Prostate gland (tissue), 2 donors: ENCODE measurements at regions not wholly inside any gene's neighbourhood (a gene's known extent, or its start where the extent isn't known, plus 50 kb on each side); places are given as distances from the start of the nearest gene placed in this dataset.

Experiments used
- POLR2A ChIP-seq: fragments of 450-650 bp; IDR thresholded peaks from one replicate; pipeline ENCODE4 v1.6.1; 2016; ENCODE audit warnings: antibody characterized with exemption, mild to moderate bottlenecking
- POLR2AphosphoS5 ChIP-seq: sonication (generic); formaldehyde crosslinking; IDR thresholded peaks from one replicate; pipeline ENCODE4 v1.6.1; 2017; ENCODE audit warnings: antibody characterized with exemption
- TF ChIP-seq, protein P1 (sequence below), 4 experiments: fragments of 200-600 bp in 2 of 4; fragments of 450-650 bp in 2 of 4; sonication (generic) in 2 of 4; IDR thresholded peaks; 1 replicate in 3 of 4; 2 replicates in 1 of 4; pipeline ENCODE4 v1.5.1; 2016 to 2019; ENCODE audit warnings: antibody characterized with exemption in 4 of 4, mild to moderate bottlenecking in 2 of 4, moderate library complexity in 2 of 4

DNA sequence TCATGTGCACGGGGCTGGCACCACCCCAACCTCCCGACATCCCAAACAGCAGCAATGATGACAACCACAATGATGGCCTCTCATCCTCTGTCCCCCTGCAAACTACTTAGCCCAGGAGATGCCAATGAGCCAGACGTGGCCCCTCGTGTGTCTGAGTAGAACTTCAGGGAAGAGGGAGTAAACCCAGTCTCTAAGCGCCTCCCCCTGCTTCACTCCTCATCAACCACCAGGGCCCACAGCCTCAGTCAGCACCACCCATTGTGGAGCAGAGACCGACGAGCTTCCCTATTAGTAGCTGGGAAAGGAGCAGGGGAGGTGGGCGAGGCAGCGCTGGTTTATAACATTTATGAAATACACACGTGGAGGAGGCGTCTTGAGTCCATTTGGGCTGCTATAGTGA, 182.7 kb upstream of the SFSWAP start:
- TF ChIP-seq, protein P1, sequence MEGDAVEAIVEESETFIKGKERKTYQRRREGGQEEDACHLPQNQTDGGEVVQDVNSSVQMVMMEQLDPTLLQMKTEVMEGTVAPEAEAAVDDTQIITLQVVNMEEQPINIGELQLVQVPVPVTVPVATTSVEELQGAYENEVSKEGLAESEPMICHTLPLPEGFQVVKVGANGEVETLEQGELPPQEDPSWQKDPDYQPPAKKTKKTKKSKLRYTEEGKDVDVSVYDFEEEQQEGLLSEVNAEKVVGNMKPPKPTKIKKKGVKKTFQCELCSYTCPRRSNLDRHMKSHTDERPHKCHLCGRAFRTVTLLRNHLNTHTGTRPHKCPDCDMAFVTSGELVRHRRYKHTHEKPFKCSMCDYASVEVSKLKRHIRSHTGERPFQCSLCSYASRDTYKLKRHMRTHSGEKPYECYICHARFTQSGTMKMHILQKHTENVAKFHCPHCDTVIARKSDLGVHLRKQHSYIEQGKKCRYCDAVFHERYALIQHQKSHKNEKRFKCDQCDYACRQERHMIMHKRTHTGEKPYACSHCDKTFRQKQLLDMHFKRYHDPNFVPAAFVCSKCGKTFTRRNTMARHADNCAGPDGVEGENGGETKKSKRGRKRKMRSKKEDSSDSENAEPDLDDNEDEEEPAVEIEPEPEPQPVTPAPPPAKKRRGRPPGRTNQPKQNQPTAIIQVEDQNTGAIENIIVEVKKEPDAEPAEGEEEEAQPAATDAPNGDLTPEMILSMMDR (IDR thresholded peaks at IDR 0.05), result no peak
- TF ChIP-seq POLR2AphosphoS5, result no peak
- no peak for TF ChIP-seq POLR2A
